ENCODE measurements at regions not wholly inside any gene's neighbourhood (a gene's known extent, or its start where the extent isn't known, plus 50 kb on each side); places are given as distances from the start of the nearest gene placed in this dataset.

DNA sequence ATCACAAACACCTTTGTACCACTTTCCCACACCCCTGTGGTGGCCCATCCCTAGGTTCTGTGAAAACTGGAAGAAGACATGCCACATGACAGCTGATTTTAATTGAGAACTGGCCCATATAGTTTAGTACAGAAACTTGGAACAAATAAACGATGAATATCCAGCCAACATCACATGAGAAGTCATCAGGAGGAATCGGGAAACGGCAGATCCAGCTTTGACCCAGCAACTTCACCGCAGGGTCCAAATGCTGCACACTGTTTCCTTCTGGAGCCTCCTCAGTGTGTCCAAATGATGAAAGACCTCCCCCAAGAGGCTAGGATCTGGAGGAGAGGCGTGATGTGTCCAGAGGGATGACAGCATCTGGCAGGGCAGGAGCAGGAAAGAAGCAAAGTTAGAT is 75.5 kb downstream of the COPS8 start:
- Mint-ChIP-seq H3K4me3 (no peak overlapping the region), H3K4me1 (peaks cover 1% of the 10 kb centered on the region), H3K36me3 (ENCODE audit: low read depth) (no peaks in the 10 kb centered on the region), H3K27me3 (peaks cover 13% of the 10 kb centered on the region), H3K27ac (no peak overlapping the region), H3K9me3 (no peaks in the 10 kb centered on the region)
- no peak for ATAC-seq (replicated peaks)

- no peaks in the 10 kb centered on the region for H3K9me3 Mint-ChIP-seq
- no peaks in the 10 kb centered on the region for H3K36me3 Mint-ChIP-seq (ENCODE audit: low read depth)
- no peak for ATAC-seq (replicated peaks)
- H3K4me3 Mint-ChIP-seq, result no peak overlapping the region
- no peak overlapping the region for H3K27ac Mint-ChIP-seq
- peaks cover 18% of the 10 kb centered on the region for H3K27me3 Mint-ChIP-seq
- H3K4me1 Mint-ChIP-seq, result no peaks in the 10 kb centered on the region
Measured at GRCh38 chr2:237162959-237163358, 77.3 kb downstream of the COPS8 start.

- ATAC-seq (replicated peaks), result no peak
- Mint-ChIP-seq H3K4me3 (no peak overlapping the region), H3K9me3 (no peaks in the 10 kb centered on the region), H3K4me1 (no peaks in the 10 kb centered on the region), H3K27ac (no peak overlapping the region), H3K36me3 (ENCODE audit: low read depth) (no peaks in the 10 kb centered on the region), H3K27me3 (peaks cover 25% of the 10 kb centered on the region)
Measured at GRCh38 chr2:237164474-237165042, 78.9 kb downstream of the COPS8 start.

DNA sequence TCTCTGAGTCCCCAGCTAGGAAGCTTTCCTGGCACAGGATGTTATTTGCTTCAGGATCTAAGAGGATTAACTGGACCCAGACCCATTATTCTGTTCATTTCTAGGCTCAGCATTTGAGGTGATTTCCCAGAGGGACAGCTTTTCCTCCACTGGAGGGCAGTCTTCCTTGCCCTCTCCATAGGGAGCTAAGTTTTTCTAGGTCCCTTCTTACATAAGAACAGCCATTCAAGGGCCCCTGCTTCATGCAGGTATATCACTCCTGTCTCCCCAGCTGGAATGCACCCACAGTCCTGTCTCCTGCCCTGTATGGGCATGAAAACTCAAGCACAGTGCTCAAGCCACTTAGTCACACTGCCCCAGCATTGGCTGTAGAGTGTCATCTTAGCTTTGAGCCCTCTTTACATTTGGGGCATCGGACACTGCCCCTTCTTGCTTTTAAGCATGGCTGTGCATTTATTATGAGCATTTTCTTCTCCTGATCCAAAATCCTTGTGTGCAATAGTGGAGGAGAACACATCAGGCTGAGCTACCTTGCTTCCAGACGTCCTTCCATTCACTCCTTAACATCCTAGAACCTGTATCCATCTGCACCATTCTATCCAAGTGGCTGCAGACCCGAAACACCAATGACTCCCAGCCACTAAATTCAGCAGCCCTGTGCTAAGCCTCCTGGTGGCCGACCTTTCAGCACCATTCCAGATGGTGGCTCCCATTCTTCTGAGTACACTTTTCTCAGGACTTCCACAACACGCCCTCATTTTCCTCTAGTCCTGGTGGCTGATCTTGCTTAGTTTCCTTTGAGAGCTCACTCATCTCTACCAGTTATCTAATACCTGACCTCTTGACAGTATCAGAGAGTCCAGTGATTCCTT is 80.0 kb downstream of the COPS8 start:
- H3K4me1 Mint-ChIP-seq, result no peaks in the 10 kb centered on the region
- H3K27me3 Mint-ChIP-seq, result peaks cover 28% of the 10 kb centered on the region
- no peaks in the 10 kb centered on the region for H3K9me3 Mint-ChIP-seq
- no peak for ATAC-seq (replicated peaks)
- no peaks in the 10 kb centered on the region for H3K36me3 Mint-ChIP-seq (ENCODE audit: low read depth)
- no peak overlapping the region for H3K27ac Mint-ChIP-seq
- H3K4me3 Mint-ChIP-seq, result no peak overlapping the region

DNA sequence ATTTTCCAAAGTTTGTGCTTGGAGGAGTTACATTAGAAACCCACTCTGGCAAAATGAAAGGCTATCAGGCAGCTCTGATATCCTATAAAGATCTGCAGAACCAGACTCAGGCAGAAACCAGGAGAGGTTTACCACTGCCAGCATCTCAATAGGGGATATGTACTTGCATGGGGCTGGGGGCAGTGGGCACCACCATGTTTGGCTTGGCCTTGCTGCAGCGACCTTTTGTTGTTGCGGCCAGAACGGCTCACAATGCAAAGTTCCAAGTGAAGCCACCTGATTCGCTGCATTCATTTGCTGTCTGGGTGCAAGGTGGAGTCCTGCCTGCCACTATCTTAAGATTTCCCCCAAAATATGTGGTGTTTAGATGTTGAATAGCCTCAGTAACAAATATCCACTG is 81.3 kb downstream of the COPS8 start:
- H3K36me3 Mint-ChIP-seq (ENCODE audit: low read depth), result no peaks in the 10 kb centered on the region
- no peak overlapping the region for H3K27ac Mint-ChIP-seq
- H3K4me3 Mint-ChIP-seq, result no peak overlapping the region
- H3K4me1 Mint-ChIP-seq, result no peaks in the 10 kb centered on the region
- peaks cover 25% of the 10 kb centered on the region for H3K27me3 Mint-ChIP-seq
- no peaks in the 10 kb centered on the region for H3K9me3 Mint-ChIP-seq
- no peak for ATAC-seq (replicated peaks)

DNA sequence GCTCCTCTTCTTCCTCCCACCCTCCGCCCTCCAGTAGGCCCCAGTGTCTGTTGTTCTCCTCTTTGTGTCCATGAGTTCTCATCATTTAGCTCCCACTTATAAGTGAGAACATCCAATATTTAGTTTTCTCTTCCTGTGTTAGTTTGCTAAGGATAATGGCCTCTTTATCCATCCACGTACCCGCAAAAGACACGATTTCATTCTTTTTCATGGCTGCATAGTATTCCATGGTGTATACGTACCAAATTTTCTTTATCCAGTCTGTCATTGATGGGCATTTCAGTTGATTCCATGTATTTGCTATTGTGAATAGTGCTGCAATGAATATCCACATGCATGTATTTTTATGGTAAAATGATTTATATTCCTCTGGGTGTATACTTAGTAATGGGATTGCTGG is 82.2 kb downstream of the COPS8 start:
- Mint-ChIP-seq H3K27ac (no peak overlapping the region), H3K36me3 (ENCODE audit: low read depth) (no peaks in the 10 kb centered on the region), H3K4me1 (no peaks in the 10 kb centered on the region), H3K9me3 (no peaks in the 10 kb centered on the region), H3K27me3 (peaks cover 30% of the 10 kb centered on the region), H3K4me3 (no peak overlapping the region)
- ATAC-seq (replicated peaks), result no peak

- H3K27ac Mint-ChIP-seq, result no peak overlapping the region
- ATAC-seq (replicated peaks), result no peak
- no peaks in the 10 kb centered on the region for H3K4me1 Mint-ChIP-seq
- peaks cover 32% of the 10 kb centered on the region for H3K27me3 Mint-ChIP-seq
- H3K4me3 Mint-ChIP-seq, result no peak overlapping the region
- H3K36me3 Mint-ChIP-seq (ENCODE audit: low read depth), result no peaks in the 10 kb centered on the region
- H3K9me3 Mint-ChIP-seq, result no peaks in the 10 kb centered on the region
Measured at GRCh38 chr2:237170020-237170419, 84.3 kb downstream of the COPS8 start.

DNA sequence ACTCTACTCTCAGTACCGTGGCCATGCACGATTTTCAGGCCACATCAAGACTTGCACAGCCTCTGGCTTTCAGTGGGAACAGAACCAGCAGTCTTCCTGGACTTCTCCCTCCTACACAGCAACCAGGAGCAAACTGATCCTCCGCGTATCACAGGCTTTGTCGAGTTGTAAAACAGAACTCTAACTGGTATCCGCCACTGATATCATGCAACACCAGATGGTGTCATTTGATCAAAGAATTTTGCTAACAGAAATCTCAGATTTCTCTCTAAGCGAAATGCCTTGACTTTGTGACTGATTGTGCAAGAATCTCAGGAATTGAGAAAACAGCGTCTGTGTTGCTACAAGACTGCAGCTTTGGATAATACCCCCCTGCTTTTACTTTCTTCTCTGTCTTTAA is 85.7 kb downstream of the COPS8 start:
- H3K4me1 Mint-ChIP-seq, result no peaks in the 10 kb centered on the region
- H3K4me3 Mint-ChIP-seq, result no peak overlapping the region
- no peak for ATAC-seq (replicated peaks)
- no peaks in the 10 kb centered on the region for H3K36me3 Mint-ChIP-seq (ENCODE audit: low read depth)
- no peak overlapping the region for H3K27ac Mint-ChIP-seq
- no peaks in the 10 kb centered on the region for H3K9me3 Mint-ChIP-seq
- peaks cover 31% of the 10 kb centered on the region for H3K27me3 Mint-ChIP-seq

- Mint-ChIP-seq H3K27me3 (peaks cover 29% of the 10 kb centered on the region), H3K9me3 (no peaks in the 10 kb centered on the region), H3K36me3 (ENCODE audit: low read depth) (no peaks in the 10 kb centered on the region), H3K4me3 (no peak overlapping the region), H3K27ac (no peak overlapping the region), H3K4me1 (no peaks in the 10 kb centered on the region)
- no peak for ATAC-seq (replicated peaks)
Measured at GRCh38 chr2:237171881-237172280, 86.2 kb downstream of the COPS8 start.

DNA sequence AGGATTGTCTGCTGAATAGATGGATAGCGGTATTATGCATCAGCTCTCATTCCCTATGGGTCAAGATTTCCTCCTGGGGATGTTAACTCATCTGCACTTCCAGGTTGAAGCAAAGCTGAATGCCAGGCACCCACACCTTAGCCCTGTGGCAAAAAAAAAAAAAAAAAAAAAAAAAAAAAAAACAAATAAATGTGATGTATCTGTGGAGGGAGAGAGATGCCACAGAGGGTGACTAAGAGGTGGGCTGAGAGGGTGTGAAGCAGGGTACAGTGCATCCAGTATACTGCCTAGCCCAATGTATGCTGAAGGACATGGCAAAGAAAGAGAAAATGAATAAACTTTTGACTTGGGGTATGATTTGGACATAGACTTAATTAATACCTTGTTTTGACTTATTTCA is 91.4 kb downstream of the COPS8 start:
- H3K36me3 Mint-ChIP-seq (ENCODE audit: low read depth), result no peaks in the 10 kb centered on the region
- H3K27ac Mint-ChIP-seq, result no peak overlapping the region
- no peaks in the 10 kb centered on the region for H3K4me1 Mint-ChIP-seq
- no peak overlapping the region for H3K4me3 Mint-ChIP-seq
- H3K27me3 Mint-ChIP-seq, result peaks cover 38% of the 10 kb centered on the region
- no peaks in the 10 kb centered on the region for H3K9me3 Mint-ChIP-seq
- ATAC-seq (replicated peaks), result no peak

DNA sequence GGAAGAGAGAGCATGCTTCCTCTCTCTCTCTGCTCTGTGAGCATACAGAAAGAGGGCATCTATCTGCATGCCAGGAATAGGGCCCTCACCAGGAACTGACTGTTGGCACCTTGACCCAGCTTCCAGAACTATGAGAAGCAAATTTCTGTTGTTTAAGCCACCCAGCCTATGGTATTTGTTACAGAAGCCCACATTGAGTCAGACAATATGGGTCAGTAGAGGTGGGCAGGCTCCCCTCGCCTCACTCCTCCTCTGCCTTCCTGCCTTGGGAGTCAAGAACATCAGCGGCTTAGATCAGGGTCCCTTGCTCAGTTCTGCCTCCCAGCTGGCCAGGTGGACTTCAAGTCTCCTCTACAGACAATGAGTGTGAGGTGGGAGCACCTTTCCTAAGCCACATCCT is 92.3 kb downstream of the COPS8 start:
- Mint-ChIP-seq H3K9me3 (no peaks in the 10 kb centered on the region), H3K36me3 (ENCODE audit: low read depth) (no peaks in the 10 kb centered on the region), H3K4me3 (no peak overlapping the region), H3K27ac (no peak overlapping the region), H3K4me1 (no peaks in the 10 kb centered on the region), H3K27me3 (peaks cover 36% of the 10 kb centered on the region)
- no peak for ATAC-seq (replicated peaks)

DNA sequence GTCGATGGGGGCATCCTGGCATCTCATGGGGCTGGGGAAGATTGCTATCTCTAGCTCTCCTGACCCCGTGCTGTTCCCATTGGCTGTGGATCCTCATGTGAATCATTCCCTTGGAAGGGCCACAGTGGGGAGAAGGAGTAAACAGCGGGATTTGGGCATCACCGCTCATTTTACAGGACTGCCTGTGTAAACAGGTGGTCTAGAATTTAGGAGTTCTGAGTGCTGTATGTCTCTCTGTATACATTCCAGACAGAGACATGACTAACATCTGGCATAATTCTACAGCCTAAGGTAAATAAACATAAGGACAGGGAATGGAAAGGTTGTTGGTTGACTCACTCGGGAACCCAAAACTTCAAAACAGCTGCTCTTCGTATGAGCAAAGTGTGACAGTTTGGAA is 92.7 kb downstream of the COPS8 start:
- Mint-ChIP-seq H3K36me3 (ENCODE audit: low read depth) (no peaks in the 10 kb centered on the region), H3K9me3 (no peaks in the 10 kb centered on the region), H3K27me3 (peaks cover 37% of the 10 kb centered on the region), H3K4me1 (no peaks in the 10 kb centered on the region), H3K27ac (no peak overlapping the region), H3K4me3 (no peak overlapping the region)
- no peak for ATAC-seq (replicated peaks)

DNA sequence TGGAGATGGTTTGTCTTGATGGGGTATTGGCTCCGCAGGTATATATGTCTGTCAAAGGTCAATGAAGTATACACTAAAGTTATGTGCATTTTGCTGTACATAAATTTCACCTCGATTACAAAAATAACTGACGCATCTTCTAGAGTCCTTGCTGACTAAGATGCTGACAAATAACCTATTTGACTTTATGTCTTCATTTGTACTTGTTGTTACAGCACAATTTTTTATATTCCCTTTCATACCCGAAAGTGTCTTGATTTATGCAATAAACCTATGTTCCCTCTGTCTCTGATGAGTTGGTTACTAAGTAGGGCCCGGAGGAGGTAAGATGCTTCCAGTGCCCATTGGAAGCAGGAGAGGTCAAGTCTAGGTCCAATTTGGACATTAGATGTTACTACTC is 93.5 kb downstream of the COPS8 start:
- no peak overlapping the region for H3K27ac Mint-ChIP-seq
- ATAC-seq (replicated peaks), result no peak
- no peak overlapping the region for H3K4me3 Mint-ChIP-seq
- no peaks in the 10 kb centered on the region for H3K4me1 Mint-ChIP-seq
- peaks cover 39% of the 10 kb centered on the region for H3K27me3 Mint-ChIP-seq
- no peaks in the 10 kb centered on the region for H3K9me3 Mint-ChIP-seq
- no peaks in the 10 kb centered on the region for H3K36me3 Mint-ChIP-seq (ENCODE audit: low read depth)

DNA sequence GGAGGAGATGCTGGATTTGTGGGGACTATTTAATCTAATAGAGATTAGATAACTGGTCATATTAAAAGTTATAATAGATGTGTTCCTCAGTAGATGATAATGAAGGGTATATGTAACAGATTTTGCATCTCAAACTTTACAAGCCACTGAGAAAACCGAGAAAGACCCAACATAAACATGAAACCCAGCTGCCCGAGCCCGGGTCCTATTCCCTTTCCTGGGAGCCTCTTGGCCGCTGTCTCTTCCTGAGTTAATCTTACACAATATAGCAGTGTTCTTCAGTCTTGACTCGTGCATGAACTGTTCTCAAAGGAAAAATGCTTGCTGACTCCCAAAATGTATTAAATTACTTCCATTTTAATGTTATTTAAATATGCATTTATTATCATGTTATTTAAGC is 94.5 kb downstream of the COPS8 start:
- H3K9me3 Mint-ChIP-seq, result no peaks in the 10 kb centered on the region
- no peak overlapping the region for H3K4me3 Mint-ChIP-seq
- no peak overlapping the region for H3K27ac Mint-ChIP-seq
- no peaks in the 10 kb centered on the region for H3K36me3 Mint-ChIP-seq (ENCODE audit: low read depth)
- peaks cover 47% of the 10 kb centered on the region for H3K27me3 Mint-ChIP-seq
- ATAC-seq (replicated peaks), result no peak
- no peaks in the 10 kb centered on the region for H3K4me1 Mint-ChIP-seq

- no peak overlapping the region for H3K27ac Mint-ChIP-seq
- H3K36me3 Mint-ChIP-seq (ENCODE audit: low read depth), result no peaks in the 10 kb centered on the region
- ATAC-seq (replicated peaks), result no peak
- no peaks in the 10 kb centered on the region for H3K4me1 Mint-ChIP-seq
- H3K27me3 Mint-ChIP-seq, result peaks cover 45% of the 10 kb centered on the region
- H3K4me3 Mint-ChIP-seq, result no peak overlapping the region
- H3K9me3 Mint-ChIP-seq, result no peaks in the 10 kb centered on the region
Measured at GRCh38 chr2:237180987-237181386, 95.3 kb downstream of the COPS8 start.

All from activated T-helper 17 cell treated with anti-CD3 and anti-CD28 coated beads, Interleukin-2, amount 50 U/mL, for 72 hours (primary cell).